Mesenchymal stem cell (in vitro differentiated cells and primary cell): ENCODE measurements at regions not wholly inside any gene's neighbourhood (a gene's known extent, or its start where the extent isn't known, plus 50 kb on each side); places are given as distances from the start of the nearest gene placed in this dataset.

ENCODE experiments used
- DNase-seq: peaks from one replicate; pipeline ENCODE4 v3.0.0-alpha.2; 2013
- H2AFZ ChIP-seq: one replicate; pipeline ENCODE4 v1.6.1; 2013; ENCODE audit warnings: low read depth, mild to moderate bottlenecking, control low read depth, inconsistent platforms, low read length, moderate library complexity
- H2AK5ac ChIP-seq: 2 replicates; pipeline ENCODE4 v1.6.1; 2013; ENCODE audit warnings: low read length, moderate library complexity, mild to moderate bottlenecking, inconsistent platforms; ENCODE audit not compliant: severe bottlenecking
- H2BK120ac ChIP-seq: one replicate; pipeline ENCODE4 v1.6.1; 2013; ENCODE audit warnings: low read depth, mild to moderate bottlenecking, inconsistent platforms, low read length, moderate library complexity
- H2BK12ac ChIP-seq, 2 experiments: one replicate each; pipeline ENCODE4 v1.6.1; 2013; ENCODE audit warnings: inconsistent platforms in 2 of 2, low read length in 2 of 2, mild to moderate bottlenecking in 2 of 2, moderate library complexity in 2 of 2, control low read depth in 1 of 2
- H2BK15ac ChIP-seq: one replicate; pipeline ENCODE4 v1.6.1; 2013; ENCODE audit warnings: mild to moderate bottlenecking, low read depth, inconsistent platforms; ENCODE audit not compliant: poor library complexity, severe bottlenecking
- H2BK5ac ChIP-seq: 2 replicates; pipeline ENCODE4 v1.6.1; 2013; ENCODE audit warnings: low read depth, mild to moderate bottlenecking, low read length, control low read depth, inconsistent platforms; ENCODE audit not compliant: poor library complexity, severe bottlenecking
- H3K14ac ChIP-seq, 2 experiments: one replicate each; pipeline ENCODE4 v1.6.1; 2013; ENCODE audit warnings: inconsistent platforms in 2 of 2, low read length in 2 of 2, control low read depth in 1 of 2, mild to moderate bottlenecking in 1 of 2, moderate library complexity in 1 of 2
- H3K18ac ChIP-seq, 2 experiments: one replicate each; pipeline ENCODE4 v1.6.1; 2013; ENCODE audit warnings: inconsistent platforms in 2 of 2, low read length in 2 of 2, control low read depth in 1 of 2, low read depth in 1 of 2, mild to moderate bottlenecking in 1 of 2
- H3K23ac ChIP-seq, 2 experiments: one replicate each; pipeline ENCODE4 v1.6.1; 2013; ENCODE audit warnings: inconsistent platforms in 2 of 2, low read length in 2 of 2, mild to moderate bottlenecking in 2 of 2, moderate library complexity in 2 of 2, control low read depth in 1 of 2
- H3K27ac ChIP-seq: 2 replicates; pipeline ENCODE4 v1.5.1; 2013; ENCODE audit warnings: mild to moderate bottlenecking, moderate library complexity, low read length, control low read depth, inconsistent platforms; ENCODE audit not compliant: poor library complexity, severe bottlenecking
- H3K27me3 ChIP-seq, 2 experiments: 2 replicates each; pipeline versions ENCODE4 v1.6.1 to v1.7.0; 2013; ENCODE audit warnings: low read length in 2 of 2, mild to moderate bottlenecking in 2 of 2, moderate library complexity in 2 of 2, control low read depth in 1 of 2, inconsistent platforms in 1 of 2; ENCODE audit not compliant: control insufficient read depth in 1 of 2, insufficient read depth in 1 of 2
- H3K36me3 ChIP-seq, 2 experiments: 2 replicates each; pipeline versions ENCODE4 v1.6.1 to v1.7.0; 2013; ENCODE audit warnings: low read length in 2 of 2, control low read depth in 1 of 2, inconsistent platforms in 1 of 2, low read depth in 1 of 2, mild to moderate bottlenecking in 1 of 2; ENCODE audit not compliant: insufficient read depth in 2 of 2, control insufficient read depth in 1 of 2
- H3K4ac ChIP-seq, 2 experiments: one replicate each; pipeline ENCODE4 v1.6.1; 2013; ENCODE audit warnings: inconsistent platforms in 2 of 2, low read length in 2 of 2, mild to moderate bottlenecking in 2 of 2, moderate library complexity in 2 of 2, control low read depth in 1 of 2, low read depth in 1 of 2
- H3K4me1 ChIP-seq: 2 replicates; pipeline ENCODE4 v1.6.1; 2013; ENCODE audit warnings: low read depth, low read length, control low read depth; ENCODE audit not compliant: control insufficient read depth, insufficient read depth
- H3K4me2 ChIP-seq: 2 replicates; pipeline ENCODE4 v1.6.1; 2013; ENCODE audit warnings: low read length, mild to moderate bottlenecking, inconsistent platforms; ENCODE audit not compliant: poor library complexity, severe bottlenecking
- H3K4me3 ChIP-seq, 2 experiments: 2 replicates each; pipeline versions ENCODE4 v1.5.1 to v1.7.0; 2013; ENCODE audit warnings: low read length in 2 of 2, mild to moderate bottlenecking in 2 of 2, control low read depth in 1 of 2, low read depth in 1 of 2; ENCODE audit not compliant: insufficient read depth in 1 of 2
- H3K79me1 ChIP-seq: replicated peaks from 2 replicates; pipeline ENCODE4 v1.6.1; 2013; ENCODE audit warnings: mild to moderate bottlenecking, control low read depth, low read length, inconsistent platforms; ENCODE audit not compliant: poor library complexity, severe bottlenecking
- H3K9ac ChIP-seq: 2 replicates; pipeline ENCODE4 v1.7.0; 2013; ENCODE audit warnings: mild to moderate bottlenecking, low read length, moderate library complexity
- H3K9me3 ChIP-seq: 2 replicates; pipeline ENCODE4 v1.7.0; 2013; ENCODE audit warnings: mild to moderate bottlenecking, low read length; ENCODE audit not compliant: control insufficient read depth
- H4K8ac ChIP-seq: one replicate; pipeline ENCODE4 v1.6.1; 2013; ENCODE audit warnings: inconsistent platforms, mild to moderate bottlenecking, low read length, moderate library complexity
- H4K91ac ChIP-seq: one replicate; pipeline ENCODE4 v1.6.1; 2013; ENCODE audit warnings: mild to moderate bottlenecking, low read length, inconsistent platforms
- WGBS: methylation state at CpG from one replicate; pipeline ENCODE4 v1.1.7; 2013; ENCODE audit warnings: mixed read lengths; 5-methylcytosine and 5-hydroxymethylcytosine counted together

DNA sequence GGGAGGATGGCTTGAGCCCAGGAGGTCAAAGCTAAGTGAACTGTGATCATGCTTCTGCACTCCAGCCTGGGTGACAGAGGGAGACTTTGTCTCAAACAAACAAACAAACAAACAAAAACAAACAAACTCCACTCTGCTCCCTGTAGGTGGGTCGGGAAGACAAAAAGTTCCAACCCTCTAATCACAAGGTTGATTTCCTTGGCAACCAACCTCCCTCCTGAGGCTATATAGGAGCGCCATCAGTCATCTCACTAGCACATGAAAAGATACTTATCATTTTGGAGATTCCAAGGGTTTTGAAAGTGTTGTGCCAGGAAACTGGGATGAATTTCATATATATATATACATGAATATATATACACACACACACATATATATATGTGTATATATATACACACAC lies 160.5 kb downstream of the TUSC1 start:
- 83% methylated on average over 1 of the region's 2 CpGs for WGBS

DNA sequence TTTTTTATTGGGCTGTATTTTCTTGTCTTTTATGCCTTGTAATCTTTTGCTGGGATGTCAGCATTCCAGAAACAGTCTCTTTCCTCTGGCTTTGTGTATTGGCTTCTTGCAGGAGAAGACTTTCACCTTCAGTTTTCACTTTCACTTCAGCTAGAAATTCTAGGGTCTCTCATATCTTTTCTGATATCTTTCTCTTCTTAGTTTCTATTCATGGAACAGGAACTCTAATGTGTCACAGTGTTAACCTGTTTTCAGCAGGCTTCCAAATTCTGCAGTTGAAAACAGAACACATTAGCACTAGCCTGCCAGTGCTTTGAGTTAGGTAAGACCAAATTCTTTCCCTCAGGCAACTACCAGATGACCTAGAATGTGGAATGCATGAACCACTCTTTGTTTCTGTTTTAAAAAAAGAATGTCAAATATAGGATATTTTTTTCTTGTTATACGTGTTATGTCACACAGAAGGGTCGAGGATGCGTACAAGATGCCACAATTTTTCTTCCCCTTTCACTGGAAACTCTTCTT lies 164.7 kb downstream of the TUSC1 start:
- H2AK5ac ChIP-seq = no peak overlapping the region
- no peaks in the 10 kb centered on the region for H3K9me3 ChIP-seq
- no peak overlapping the region for H3K27ac ChIP-seq
- no peak overlapping the region for H2BK120ac ChIP-seq
- H2BK15ac ChIP-seq = no peak overlapping the region
- no peak overlapping the region for H3K18ac ChIP-seq
- no peak overlapping the region for H3K9ac ChIP-seq
- no peak overlapping the region for H4K91ac ChIP-seq
- no peak overlapping the region for H3K4ac ChIP-seq
- DNase-seq = no peak
- no peak overlapping the region for H3K4me2 ChIP-seq
- H3K14ac ChIP-seq = no peak overlapping the region
- H3K4me1 ChIP-seq = no peaks in the 10 kb centered on the region
- no peak overlapping the region for H2AFZ ChIP-seq
- H3K79me1 ChIP-seq = no peaks in the 10 kb centered on the region
- H3K27me3 ChIP-seq = no peaks in the 10 kb centered on the region
- H2BK12ac ChIP-seq = no peak overlapping the region
- H3K23ac ChIP-seq = no peak overlapping the region
- no peak overlapping the region for H4K8ac ChIP-seq
- no CpG with 5 or more reads among the region's 3 CpGs for WGBS
- H2BK5ac ChIP-seq = no peak overlapping the region
- H3K4me3 ChIP-seq = no peak overlapping the region
- no peaks in the 10 kb centered on the region for H3K36me3 ChIP-seq

More for the DNA sequence above, 160.5 kb downstream of the TUSC1 start:
- Histone ChIP-seq H3K9ac (no peak overlapping the region), H3K9me3 (no peaks in the 10 kb centered on the region), H4K91ac (no peak overlapping the region), H2AFZ (no peak overlapping the region), H2BK5ac (no peak overlapping the region), H3K4ac (no peak overlapping the region), H2AK5ac (no peak overlapping the region), H3K36me3 (no peaks in the 10 kb centered on the region), H3K23ac (no peak overlapping the region), H3K4me1 (no peaks in the 10 kb centered on the region), H2BK120ac (no peak overlapping the region), H3K79me1 (no peaks in the 10 kb centered on the region), H3K4me3 (no peak overlapping the region), H2BK15ac (no peak overlapping the region), H3K14ac (no peak overlapping the region), H3K27ac (no peak overlapping the region), H3K27me3 (no peaks in the 10 kb centered on the region), H4K8ac (no peak overlapping the region), H3K4me2 (no peak overlapping the region), H2BK12ac (no peak overlapping the region), H3K18ac (no peak overlapping the region)
- no peak for DNase-seq

DNA sequence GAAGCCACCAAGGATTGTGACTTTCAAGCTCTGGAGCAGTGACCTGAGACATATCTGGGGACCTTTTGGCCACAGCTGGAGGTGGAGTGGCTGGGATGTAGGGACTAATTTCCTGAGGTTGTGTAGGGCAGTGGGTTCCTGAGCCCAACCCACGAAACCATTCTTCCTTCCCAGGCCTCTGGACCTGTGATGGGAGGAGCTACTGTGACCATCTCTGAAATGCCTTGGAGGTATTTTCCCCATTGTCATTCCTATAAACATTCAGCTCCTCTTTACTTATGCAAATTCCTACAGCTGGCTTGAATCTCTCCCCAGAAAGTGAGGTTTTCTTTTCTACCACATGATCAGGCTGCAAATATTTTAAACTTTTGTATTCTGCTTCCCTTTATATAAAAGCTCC lies 172.6 kb downstream of the TUSC1 start:
- Histone ChIP-seq H2BK120ac (no peak overlapping the region), H2AK5ac (no peak overlapping the region), H3K4me2 (no peak overlapping the region), H3K14ac (no peak overlapping the region), H3K4ac (no peak overlapping the region), H3K9me3 (peaks cover 40% of the 10 kb centered on the region), H3K9ac (no peak overlapping the region), H3K36me3 (no peaks in the 10 kb centered on the region), H4K8ac (no peak overlapping the region), H3K4me1 (no peaks in the 10 kb centered on the region), H2BK5ac (no peak overlapping the region), H3K27me3 (no peaks in the 10 kb centered on the region), H2AFZ (no peak overlapping the region), H4K91ac (no peak overlapping the region), H3K4me3 (no peak overlapping the region), H3K79me1 (no peaks in the 10 kb centered on the region), H3K18ac (no peak overlapping the region), H2BK15ac (no peak overlapping the region), H3K23ac (no peak overlapping the region), H3K27ac (no peak overlapping the region), H2BK12ac (no peak overlapping the region)
- WGBS = 33% methylated on average over 1 of the region's 1 CpG
- no peak for DNase-seq

DNA sequence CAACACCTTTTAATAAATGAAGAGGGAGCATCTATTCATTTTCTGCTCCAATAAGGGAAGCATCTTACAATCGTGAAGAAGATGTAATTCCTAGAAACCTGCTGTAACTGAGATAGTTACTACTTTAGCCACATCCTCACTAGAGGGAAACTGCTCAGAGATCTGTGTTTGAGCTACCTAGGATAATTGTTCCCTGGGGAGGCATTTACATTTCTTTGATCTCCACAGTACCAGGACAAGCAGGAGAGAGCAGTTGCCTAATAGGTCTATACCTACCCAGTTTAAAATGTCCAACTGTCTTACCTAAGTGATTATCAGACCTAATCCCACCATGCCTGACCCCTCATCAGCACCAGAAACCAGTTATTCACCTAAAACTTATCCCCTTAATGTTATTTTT lies 196.9 kb downstream of the TUSC1 start:
- no peak for DNase-seq
- Histone ChIP-seq H4K8ac (no peak overlapping the region), H3K4me2 (no peak overlapping the region), H2AFZ (no peak overlapping the region), H3K4me1 (no peaks in the 10 kb centered on the region), H3K36me3 (no peaks in the 10 kb centered on the region), H2BK5ac (no peak overlapping the region), H3K79me1 (no peaks in the 10 kb centered on the region), H2BK15ac (no peak overlapping the region), H2BK120ac (no peak overlapping the region), H3K14ac (no peak overlapping the region), H3K23ac (no peak overlapping the region), H3K4ac (no peak overlapping the region), H3K9me3 (peaks cover 8% of the 10 kb centered on the region), H2BK12ac (no peak overlapping the region), H3K4me3 (no peak overlapping the region), H3K27me3 (no peaks in the 10 kb centered on the region), H3K18ac (no peak overlapping the region), H2AK5ac (no peak overlapping the region), H3K9ac (no peak overlapping the region), H4K91ac (no peak overlapping the region), H3K27ac (no peak overlapping the region)
- no CpG with 5 or more reads among the region's 1 CpG for WGBS
